ENCODE measurements at regions not wholly inside any gene's neighbourhood (a gene's known extent, or its start where the extent isn't known, plus 50 kb on each side); places are given as distances from the start of the nearest gene placed in this dataset.
A peak's percentile ranks its signal among the peaks of the same experiment; 100 is the strongest.

DNA sequence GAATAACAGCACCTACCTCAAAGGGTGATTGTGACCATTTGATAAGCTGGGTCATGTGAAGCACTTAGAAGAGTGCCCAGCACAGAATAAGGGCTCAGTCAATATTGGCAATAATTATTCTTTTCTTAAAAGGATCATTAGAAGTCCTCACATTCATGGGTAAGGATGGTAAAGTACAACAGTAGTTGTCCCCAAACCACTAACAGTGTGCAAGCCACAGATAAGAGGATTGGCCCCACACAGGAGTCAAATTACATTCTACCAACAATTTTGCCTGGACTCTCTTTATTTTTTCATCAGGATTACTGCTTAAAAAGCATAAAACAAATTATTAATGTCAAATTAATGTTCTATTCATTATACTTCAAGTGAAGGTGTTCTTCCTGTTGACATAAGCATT is 271.5 kb upstream of the PDGFD start:
- no peak for DNase-seq (ENCODE audit: low read depth)

DNA sequence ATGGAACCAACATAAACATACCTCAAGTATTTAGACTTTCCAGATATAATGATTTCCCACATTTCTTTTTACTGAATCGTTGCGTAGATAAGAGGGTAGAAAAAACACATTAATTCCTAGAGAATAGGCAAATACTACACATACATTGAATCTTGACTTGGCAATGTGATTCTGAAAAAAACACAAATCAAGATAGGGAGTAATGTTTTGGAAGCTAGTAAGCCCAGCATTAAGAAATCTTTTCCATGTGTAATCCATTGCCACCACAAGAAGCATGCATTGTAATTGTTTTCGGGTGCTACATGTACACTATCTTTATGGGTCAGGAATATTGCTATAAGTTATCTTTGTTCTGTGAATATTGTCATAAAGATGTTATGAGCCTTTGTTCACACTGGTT is 269.8 kb upstream of the PDGFD start:
- no peak for DNase-seq (ENCODE audit: low read depth)

DNA sequence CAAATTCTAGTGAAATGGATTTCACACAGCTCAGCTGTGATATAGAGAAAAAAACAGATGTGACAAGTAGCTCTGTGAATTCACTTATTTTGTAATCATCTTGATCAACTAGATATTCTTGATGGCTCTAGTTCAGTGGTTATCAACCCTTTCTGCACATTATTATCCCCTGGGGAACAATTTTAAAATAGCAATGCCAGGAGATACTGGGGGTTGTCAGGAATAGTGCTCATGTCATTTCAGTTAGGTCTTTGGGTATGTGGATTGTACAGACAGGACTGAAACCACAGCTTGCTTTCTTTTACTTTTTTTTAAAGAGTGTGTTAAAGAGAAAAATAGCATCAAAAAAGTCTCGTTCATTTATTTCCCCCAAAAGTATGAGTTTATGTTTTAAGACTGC is 269.0 kb upstream of the PDGFD start:
- DNase-seq (ENCODE audit: low read depth), result no peak

GRCh38 chr11:104432526-104432925 is 268.6 kb upstream of the PDGFD start:
- DNase-seq (ENCODE audit: low read depth), result no peak

GRCh38 chr11:104422324-104422944 is 258.5 kb upstream of the PDGFD start:
- no peak for DNase-seq (ENCODE audit: low read depth)

GRCh38 chr11:104410336-104410735 is 246.4 kb upstream of the PDGFD start:
- peak; percentile 18 for DNase-seq (ENCODE audit: low read depth)

DNA sequence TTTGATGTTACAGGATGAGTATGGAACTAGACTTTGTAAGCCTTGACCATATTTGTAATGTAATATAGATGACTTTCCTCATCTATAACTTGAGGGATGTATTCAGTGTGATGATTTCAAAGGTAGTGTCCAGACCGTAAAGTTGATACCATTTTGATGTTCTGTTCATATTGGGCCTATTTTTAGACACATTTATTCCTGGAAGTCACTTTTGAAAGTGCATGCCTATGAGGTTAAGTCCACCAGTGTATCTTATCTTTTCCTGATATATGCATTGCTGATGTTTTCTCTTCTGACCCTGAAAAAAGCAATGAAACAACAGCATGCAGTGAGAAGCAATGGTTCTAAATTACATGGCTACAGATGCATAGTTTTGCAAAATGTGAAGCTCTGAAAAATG is 244.7 kb upstream of the PDGFD start:
- DNase-seq (ENCODE audit: low read depth), result no peak

GRCh38 chr11:104405277-104405676 is 241.3 kb upstream of the PDGFD start:
- no peak for DNase-seq (ENCODE audit: low read depth)

DNA sequence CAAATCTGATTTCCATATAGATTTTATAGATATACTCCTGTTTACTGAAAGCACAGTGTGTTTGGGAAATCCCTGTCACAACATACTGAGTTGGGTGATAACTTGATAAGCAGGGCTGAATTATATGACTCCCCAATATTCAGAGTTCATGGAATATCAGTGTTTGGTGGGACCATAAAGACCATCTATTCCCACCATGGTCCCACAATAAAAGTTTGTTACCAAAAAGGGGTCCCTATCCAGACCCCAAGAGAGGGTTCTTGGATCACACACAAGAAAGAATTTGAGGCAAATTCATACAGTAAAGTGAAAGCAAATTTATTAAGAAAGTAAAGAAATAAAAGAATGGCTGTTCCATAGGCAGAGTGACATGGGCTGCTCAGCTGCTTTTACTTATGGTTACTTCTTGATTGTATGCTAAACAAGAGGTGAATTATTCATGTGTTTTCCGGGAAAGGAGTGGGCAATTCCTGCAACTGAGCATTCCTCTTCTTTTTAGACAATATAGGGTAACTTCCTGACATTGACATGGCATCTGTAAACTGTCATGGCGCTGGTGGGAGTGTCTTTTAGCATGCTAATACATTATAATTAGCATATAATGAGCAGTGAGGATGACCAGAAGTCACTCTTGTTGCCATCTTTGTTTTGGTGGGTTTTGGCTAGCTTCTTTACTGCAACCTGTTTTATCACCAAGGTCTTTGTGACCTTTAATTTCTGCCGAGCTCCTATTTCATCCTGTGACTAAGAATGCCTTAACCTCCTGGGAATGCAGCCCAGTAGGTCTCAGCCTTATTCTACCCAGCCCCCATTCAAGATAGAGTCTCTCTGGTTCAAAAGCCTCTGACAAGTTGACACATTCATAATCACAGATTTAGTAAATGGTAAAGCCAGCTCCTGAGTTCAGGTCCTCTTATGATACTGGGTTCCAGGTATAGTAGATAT is 240.6 kb upstream of the PDGFD start:
- peak; percentile 66 for DNase-seq (ENCODE audit: low read depth)

DNA sequence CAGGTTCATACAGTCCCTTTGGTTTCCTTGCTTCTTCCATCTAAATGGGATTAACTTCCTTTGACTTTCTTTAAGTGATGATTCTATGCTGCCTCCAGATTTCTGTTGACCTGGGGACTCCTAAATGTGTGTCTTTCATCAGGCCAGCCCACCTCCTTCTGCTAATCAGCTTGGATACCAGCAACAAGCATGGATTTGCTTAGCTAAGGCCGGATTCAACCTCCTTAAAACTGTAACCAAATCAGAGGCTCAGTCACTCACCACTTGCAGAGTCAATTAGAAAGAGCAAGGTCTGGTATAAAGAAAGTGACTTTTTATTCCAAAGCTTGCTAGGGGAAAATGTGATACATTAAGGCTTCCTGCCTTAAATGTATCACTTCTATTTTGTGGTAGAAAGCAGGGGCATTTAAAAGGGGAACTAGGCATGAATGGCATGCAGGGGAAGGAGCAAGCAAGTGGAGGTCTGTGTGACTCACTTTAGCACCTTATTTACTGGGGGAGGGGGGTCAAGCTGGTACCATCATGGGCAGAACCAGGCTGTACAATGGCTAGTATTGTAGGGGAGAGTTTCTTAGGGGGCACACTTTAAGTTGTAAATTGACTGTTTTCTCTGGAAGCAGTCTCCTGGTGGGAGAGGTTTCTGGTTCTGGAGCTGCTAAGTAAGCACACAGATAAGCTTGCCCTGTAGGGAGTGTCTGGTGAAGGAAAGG is 239.0 kb upstream of the PDGFD start:
- peak; percentile 50 for DNase-seq (ENCODE audit: low read depth)

DNA sequence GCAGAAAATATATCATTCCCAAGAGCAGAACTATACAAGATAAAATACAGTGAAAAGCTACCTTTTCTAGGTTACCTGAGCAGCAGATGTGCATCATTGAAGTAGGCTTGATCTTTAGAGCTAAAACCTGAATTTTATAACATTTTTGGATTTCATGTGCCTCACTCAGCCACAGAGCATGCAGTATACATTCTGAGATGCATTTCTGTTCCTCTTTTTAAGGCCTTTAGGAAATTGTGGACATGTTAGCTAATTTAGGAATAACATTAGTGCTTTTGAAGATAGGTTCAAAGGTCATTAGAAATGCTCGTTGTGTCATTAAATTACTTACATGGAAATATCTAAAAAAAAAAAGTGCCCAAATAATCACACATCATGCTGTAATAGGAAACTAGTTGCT is 230.6 kb upstream of the PDGFD start:
- no peak for DNase-seq (ENCODE audit: low read depth)

GRCh38 chr11:104390651-104391050 is 226.7 kb upstream of the PDGFD start:
- peak; percentile 51 for DNase-seq (ENCODE audit: low read depth)

- no peak for DNase-seq (ENCODE audit: low read depth)
Observed at GRCh38 chr11:104385884-104386283, 221.9 kb upstream of the PDGFD start.

DNA sequence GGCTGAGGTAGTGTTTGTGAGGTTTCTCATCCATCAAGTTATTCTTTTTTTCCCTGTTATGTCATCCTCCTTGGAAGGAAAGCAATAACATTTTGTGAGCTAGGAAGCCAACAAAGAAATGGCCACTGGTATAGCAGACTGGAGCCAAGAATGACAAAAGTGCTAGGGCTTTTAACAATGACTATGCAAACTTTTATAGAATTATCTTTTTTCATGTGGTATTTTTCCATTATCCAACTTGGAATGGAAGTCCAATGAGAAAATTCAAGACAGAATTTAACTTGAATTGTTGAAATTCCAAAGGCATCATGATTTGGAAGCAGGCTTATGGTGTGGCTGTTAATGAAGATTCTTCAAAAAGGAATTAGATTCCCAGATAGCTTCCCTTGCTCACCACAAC is 216.4 kb upstream of the PDGFD start:
- DNase-seq (ENCODE audit: low read depth), result no peak

- no peak for DNase-seq (ENCODE audit: low read depth)
Observed at GRCh38 chr11:104372111-104372510, 208.2 kb upstream of the PDGFD start.

- no peak for DNase-seq (ENCODE audit: low read depth)
Observed at GRCh38 chr11:104370478-104370877, 206.5 kb upstream of the PDGFD start.

DNA sequence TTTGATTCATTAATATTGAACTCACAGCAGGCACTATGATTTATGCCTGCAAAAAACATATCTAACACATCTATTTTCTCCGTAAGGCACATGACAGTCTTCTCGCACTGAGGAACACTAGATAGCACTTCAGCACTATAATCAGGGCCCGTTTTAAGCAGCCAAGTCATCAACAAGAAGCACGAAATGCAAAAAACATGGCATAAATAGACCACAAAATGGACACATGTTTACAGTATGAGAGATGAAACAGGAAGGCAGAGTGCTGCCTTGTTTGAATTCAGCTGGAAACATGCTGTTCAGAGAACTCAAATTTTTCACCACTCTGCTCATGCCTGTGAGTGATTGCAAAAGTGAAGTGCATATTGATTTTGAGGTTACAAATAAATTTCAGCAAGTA is 205.8 kb upstream of the PDGFD start:
- no peak for DNase-seq (ENCODE audit: low read depth)

GRCh38 chr11:104366321-104366734 is 202.4 kb upstream of the PDGFD start:
- no peak for DNase-seq (ENCODE audit: low read depth)

- DNase-seq (ENCODE audit: low read depth), result peak; percentile 1
Observed at GRCh38 chr11:104365676-104366075, 201.7 kb upstream of the PDGFD start.

GRCh38 chr11:104361975-104362374 is 198.0 kb upstream of the PDGFD start:
- DNase-seq (ENCODE audit: low read depth), result no peak

- DNase-seq (ENCODE audit: low read depth), result no peak
Observed at GRCh38 chr11:104352036-104352435, 188.1 kb upstream of the PDGFD start.

DNA sequence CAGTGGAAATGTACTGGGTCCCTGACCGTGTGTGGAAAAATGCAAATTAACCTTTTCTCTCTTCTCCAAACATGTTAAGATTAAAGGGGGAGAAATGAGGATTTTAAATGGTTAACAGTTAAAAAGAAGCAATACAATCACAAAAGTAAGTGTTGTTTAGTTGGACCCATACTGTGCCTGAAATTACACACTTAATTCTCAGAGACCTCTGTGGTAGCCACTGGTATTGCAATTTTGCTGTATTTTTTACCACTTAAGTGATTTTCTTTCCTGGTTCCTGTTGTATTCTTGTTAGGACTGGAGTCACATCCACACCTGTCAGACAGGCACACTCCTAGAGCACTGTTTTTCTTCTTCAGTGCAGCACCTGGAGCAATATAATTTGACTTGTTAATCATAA is 179.6 kb upstream of the PDGFD start:
- no peak for DNase-seq (ENCODE audit: low read depth)

Data from HT1080 (cell line).